Vagina (tissue), 2 donors: ENCODE measurements at regions not wholly inside any gene's neighbourhood (a gene's known extent, or its start where the extent isn't known, plus 50 kb on each side); places are given as distances from the start of the nearest gene placed in this dataset.

Experiments used
- DNase-seq, 2 donors: peaks; one replicate each; pipeline ENCODE4 v3.0.0-alpha.2; 2017; ENCODE audit errors: extremely low spot score in 2 of 2
- H3K27ac ChIP-seq: fragments of 200-600 bp; sonication (generic); one replicate; pipeline ENCODE4 v1.5.1; 2019
- H3K27me3 ChIP-seq: fragments of 200-600 bp; sonication (generic); one replicate; pipeline ENCODE4 v1.5.1; 2019
- H3K36me3 ChIP-seq, 2 donors: fragments of 200-600 bp; sonication (generic); one replicate each; pipeline ENCODE4 v1.5.1; 2017 to 2019
- H3K4me1 ChIP-seq: fragments of 200-600 bp; sonication (generic); one replicate; pipeline ENCODE4 v1.5.1; 2019
- H3K4me3 ChIP-seq, 2 donors: fragments of 200-600 bp; sonication (generic); 1 replicate in 1 of 2; 2 replicates in 1 of 2; pipeline ENCODE4 v1.5.1; 2016 to 2019
- H3K9me3 ChIP-seq: fragments of 200-600 bp; sonication (generic); one replicate; pipeline ENCODE4 v1.5.1; 2019
- POLR2A ChIP-seq, 2 donors: fragments of 450-650 bp; IDR thresholded peaks; one replicate each; pipeline ENCODE4 v1.6.1; 2017; ENCODE audit warnings: antibody characterized with exemption in 2 of 2, mild to moderate bottlenecking in 2 of 2, moderate library complexity in 2 of 2
- POLR2AphosphoS5 ChIP-seq, 2 donors: sonication (generic); formaldehyde crosslinking; IDR thresholded peaks; one replicate each; pipeline ENCODE4 v1.9.0; 2017; ENCODE audit warnings: antibody characterized with exemption in 2 of 2, mild to moderate bottlenecking in 2 of 2, low read depth in 1 of 2; ENCODE audit not compliant: insufficient read depth in 1 of 2
- intact Hi-C: fragments of 100-400 bp; cut with DNase I; formaldehyde crosslinking; loops from one replicate; pipeline ENCODE4 v1.15.1; 2023
- TF ChIP-seq, protein P1 (sequence below), 3 experiments: fragments of 450-650 bp in 2 of 3; fragments of 200-600 bp in 1 of 3; sonication (generic) in 1 of 3; IDR thresholded peaks; one replicate each; pipeline ENCODE4 v1.5.1; 2017 to 2019; ENCODE audit warnings: antibody characterized with exemption in 3 of 3, mild to moderate bottlenecking in 2 of 3, moderate library complexity in 2 of 3

DNA sequence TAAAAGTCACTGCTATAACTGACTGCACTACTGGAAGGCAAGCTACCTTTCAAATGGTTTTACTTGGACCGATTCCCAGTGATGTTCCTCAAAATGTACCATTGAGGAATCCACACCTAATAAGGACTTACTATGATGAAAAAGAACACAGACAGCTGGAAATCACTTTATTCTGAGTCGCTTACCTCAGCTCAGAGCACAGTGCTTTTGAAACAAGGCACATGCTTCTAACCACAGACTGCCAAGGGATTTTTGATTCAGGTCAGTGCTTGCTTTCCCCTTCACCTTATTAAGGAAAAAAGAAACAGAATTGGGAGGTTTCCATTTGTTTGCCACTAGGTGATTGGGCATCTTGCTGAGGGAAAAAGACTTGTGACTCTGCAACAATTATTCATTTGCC lies 707.5 kb upstream of the FSHR start:
- Histone ChIP-seq H3K36me3 (no peaks in the 10 kb centered on the region), H3K27me3 (no peaks in the 10 kb centered on the region), H3K9me3 (no peaks in the 10 kb centered on the region), H3K4me1 (no peaks in the 10 kb centered on the region), H3K4me3 (no peak overlapping the region), H3K27ac (no peak overlapping the region)
- no peak for DNase-seq
- intact Hi-C loops = no loop called here
- TF ChIP-seq POLR2A (IDR thresholded peaks at IDR 0.05) = no peak
- TF ChIP-seq POLR2AphosphoS5 (IDR thresholded peaks at IDR 0.05; ENCODE audit: insufficient read depth in 1 of 2, low read depth in 1 of 2) = no peak
- TF ChIP-seq, protein P1, sequence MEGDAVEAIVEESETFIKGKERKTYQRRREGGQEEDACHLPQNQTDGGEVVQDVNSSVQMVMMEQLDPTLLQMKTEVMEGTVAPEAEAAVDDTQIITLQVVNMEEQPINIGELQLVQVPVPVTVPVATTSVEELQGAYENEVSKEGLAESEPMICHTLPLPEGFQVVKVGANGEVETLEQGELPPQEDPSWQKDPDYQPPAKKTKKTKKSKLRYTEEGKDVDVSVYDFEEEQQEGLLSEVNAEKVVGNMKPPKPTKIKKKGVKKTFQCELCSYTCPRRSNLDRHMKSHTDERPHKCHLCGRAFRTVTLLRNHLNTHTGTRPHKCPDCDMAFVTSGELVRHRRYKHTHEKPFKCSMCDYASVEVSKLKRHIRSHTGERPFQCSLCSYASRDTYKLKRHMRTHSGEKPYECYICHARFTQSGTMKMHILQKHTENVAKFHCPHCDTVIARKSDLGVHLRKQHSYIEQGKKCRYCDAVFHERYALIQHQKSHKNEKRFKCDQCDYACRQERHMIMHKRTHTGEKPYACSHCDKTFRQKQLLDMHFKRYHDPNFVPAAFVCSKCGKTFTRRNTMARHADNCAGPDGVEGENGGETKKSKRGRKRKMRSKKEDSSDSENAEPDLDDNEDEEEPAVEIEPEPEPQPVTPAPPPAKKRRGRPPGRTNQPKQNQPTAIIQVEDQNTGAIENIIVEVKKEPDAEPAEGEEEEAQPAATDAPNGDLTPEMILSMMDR (IDR thresholded peaks at IDR 0.05) = no peak

DNA sequence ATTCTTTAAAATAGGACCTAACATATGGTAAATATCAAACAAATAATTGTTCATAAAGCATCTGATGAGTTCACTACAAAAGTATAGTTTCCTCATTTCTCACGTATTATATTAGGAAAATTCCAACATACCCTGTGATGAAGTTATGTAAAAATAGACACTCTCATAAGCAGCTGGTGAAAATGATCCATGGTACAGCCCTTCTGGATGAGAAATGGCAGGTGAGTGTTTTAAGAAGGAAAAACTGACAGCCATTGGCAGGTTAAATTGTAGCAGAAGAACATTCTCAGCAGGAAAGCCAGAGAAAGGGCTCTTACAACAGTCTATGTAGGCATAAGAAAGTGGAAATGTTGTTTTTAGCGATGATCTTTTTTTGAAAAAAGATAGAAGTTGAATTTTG lies 706.5 kb upstream of the FSHR start:
- no peak for DNase-seq
- no peak overlapping the region for H3K4me3 ChIP-seq
- no peaks in the 10 kb centered on the region for H3K4me1 ChIP-seq
- no peaks in the 10 kb centered on the region for H3K27me3 ChIP-seq
- no peaks in the 10 kb centered on the region for H3K9me3 ChIP-seq
- no peak for TF ChIP-seq POLR2A (IDR thresholded peaks at IDR 0.05)
- no peak for TF ChIP-seq POLR2AphosphoS5 (IDR thresholded peaks at IDR 0.05; ENCODE audit: insufficient read depth in 1 of 2, low read depth in 1 of 2)
- TF ChIP-seq, protein P1 (IDR thresholded peaks at IDR 0.05) = no peak
- no peaks in the 10 kb centered on the region for H3K36me3 ChIP-seq
- intact Hi-C loops = no loop called here
- no peak overlapping the region for H3K27ac ChIP-seq

DNA sequence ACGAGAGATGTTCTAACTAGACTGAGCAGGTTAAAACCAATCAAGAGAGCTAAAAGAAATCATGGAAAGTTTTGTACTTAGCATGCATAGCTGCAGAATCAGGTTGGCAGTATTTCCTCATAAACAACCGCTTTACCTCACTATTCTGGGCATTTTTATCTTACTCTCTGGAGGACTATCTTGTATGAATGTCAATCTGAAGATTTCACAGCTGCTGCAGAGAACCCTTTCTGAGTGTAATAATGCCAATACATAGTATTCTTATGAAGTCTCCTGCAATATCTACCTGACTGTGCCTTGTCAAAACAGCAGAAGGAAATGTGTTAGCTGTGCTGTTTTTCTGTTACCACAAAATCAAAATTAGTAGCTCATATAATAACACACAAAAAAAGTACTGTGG lies 705.9 kb upstream of the FSHR start:
- intact Hi-C loops = no loop called here
- Histone ChIP-seq H3K9me3 (no peaks in the 10 kb centered on the region), H3K4me3 (no peak overlapping the region), H3K27ac (no peak overlapping the region), H3K4me1 (no peaks in the 10 kb centered on the region), H3K36me3 (no peaks in the 10 kb centered on the region), H3K27me3 (no peaks in the 10 kb centered on the region)
- no peak for TF ChIP-seq POLR2A (IDR thresholded peaks at IDR 0.05)
- no peak for TF ChIP-seq POLR2AphosphoS5 (IDR thresholded peaks at IDR 0.05; ENCODE audit: insufficient read depth in 1 of 2, low read depth in 1 of 2)
- DNase-seq = no peak

- DNase-seq = no peak
- no peaks in the 10 kb centered on the region for H3K4me1 ChIP-seq
- no peak for TF ChIP-seq POLR2A (IDR thresholded peaks at IDR 0.05)
- no peak for TF ChIP-seq POLR2AphosphoS5 (IDR thresholded peaks at IDR 0.05; ENCODE audit: insufficient read depth in 1 of 2, low read depth in 1 of 2)
- TF ChIP-seq, protein P1 (IDR thresholded peaks at IDR 0.05) = no peak
- no peak overlapping the region for H3K27ac ChIP-seq
- H3K9me3 ChIP-seq = no peaks in the 10 kb centered on the region
- intact Hi-C loops = no loop called here
- no peaks in the 10 kb centered on the region for H3K27me3 ChIP-seq
- no peak overlapping the region for H3K4me3 ChIP-seq
- no peaks in the 10 kb centered on the region for H3K36me3 ChIP-seq
Observed at GRCh38 chr2:49858657-49859056, 704.3 kb upstream of the FSHR start.

GRCh38 chr2:49858113-49858490 lies 703.8 kb upstream of the FSHR start:
- TF ChIP-seq POLR2AphosphoS5 (IDR thresholded peaks at IDR 0.05; ENCODE audit: insufficient read depth in 1 of 2, low read depth in 1 of 2) = no peak
- TF ChIP-seq, protein P1 (IDR thresholded peaks at IDR 0.05) = no peak
- no peak for TF ChIP-seq POLR2A (IDR thresholded peaks at IDR 0.05)
- no peak overlapping the region for H3K4me3 ChIP-seq
- H3K36me3 ChIP-seq = no peaks in the 10 kb centered on the region
- DNase-seq = no peak
- H3K27me3 ChIP-seq = no peaks in the 10 kb centered on the region
- no peaks in the 10 kb centered on the region for H3K4me1 ChIP-seq
- intact Hi-C loops = no loop called here
- H3K27ac ChIP-seq = no peak overlapping the region
- H3K9me3 ChIP-seq = no peaks in the 10 kb centered on the region
